ENCODE measurements at regions not wholly inside any gene's neighbourhood (a gene's known extent, or its start where the extent isn't known, plus 50 kb on each side); places are given as distances from the start of the nearest gene placed in this dataset.

- TF ChIP-seq MYC (IDR thresholded peaks at IDR 0.05; ENCODE audit: low read depth, low read length) (no peak), MYC (CRISPR knock-in tag; IDR thresholded peaks at IDR 0.05; ENCODE audit: borderline replicate concordance, low read depth) (no peak), CTCF (IDR thresholded peaks at IDR 0.05 in 2 of 3, conservative IDR thresholded peaks at IDR 0.05 in 1 of 3; ENCODE audit: insufficient read depth in 2 of 3, low read depth in 1 of 3, low read length in 3 of 3) (no peak), NRF1 (conservative IDR thresholded peaks at IDR 0.05 in 1 of 2, IDR thresholded peaks at IDR 0.05 in 1 of 2) (no peak), EZH2 (IDR thresholded peaks at IDR 0.05; ENCODE audit: borderline replicate concordance, low read depth, low read length) (no peak), ZFP1 (CRISPR knock-in tag; IDR thresholded peaks at IDR 0.05) (no peak), NFE2L1 (tag; IDR thresholded peaks at IDR 0.05; ENCODE audit: borderline replicate concordance, low read depth) (no peak)
Observed at GRCh38 chr6:4511641-4512020, 264.6 kb upstream of the CDYL start.

Data from K562 (cell line).